CD8-positive, alpha-beta memory T cell (primary cell): ENCODE measurements at regions not wholly inside any gene's neighbourhood (a gene's known extent, or its start where the extent isn't known, plus 50 kb on each side); places are given as distances from the start of the nearest gene placed in this dataset.
A peak's percentile ranks its signal among the peaks of the same experiment; 100 is the strongest.

Experiments used
- CTCF ChIA-PET: fragments of 350-600 bp; sonication (Branson Sonifier 250); formaldehyde crosslinking; loops from one replicate; lab custom pipeline; 2021; ENCODE audit warnings: antibody characterized with exemption; lab: Charles Lee
- POLR2A ChIA-PET: fragments of 350-600 bp; sonication (Branson Sonifier 250); formaldehyde crosslinking; loops from one replicate; lab custom pipeline; 2021; ENCODE audit warnings: antibody characterized with exemption; lab: Charles Lee
- DNase-seq, 5 donors: peaks; one replicate each; pipeline versions ENCODE4 v3.0.0 to v3.0.0-alpha.2; 2020 to 2022; ENCODE audit warnings: mixed read lengths in 1 of 5
- H3K27ac ChIP-seq: one replicate; pipeline ENCODE4 v1.7.0; 2013; ENCODE audit warnings: low read depth, mild to moderate bottlenecking, low read length, moderate library complexity
- H3K27me3 ChIP-seq: 2 replicates; pipeline ENCODE4 v1.7.0; 2013; ENCODE audit warnings: low read length, mild to moderate bottlenecking; ENCODE audit not compliant: insufficient read depth, poor library complexity, severe bottlenecking
- H3K36me3 ChIP-seq: 2 replicates; pipeline ENCODE4 v1.7.0; 2013; ENCODE audit warnings: mild to moderate bottlenecking, low read length, moderate library complexity; ENCODE audit not compliant: insufficient read depth
- H3K4me1 ChIP-seq: 2 replicates; pipeline ENCODE4 v1.7.0; 2013; ENCODE audit warnings: mild to moderate bottlenecking, low read length, moderate library complexity; ENCODE audit not compliant: insufficient read depth
- H3K4me3 ChIP-seq: 2 replicates; pipeline ENCODE4 v1.7.0; 2013; ENCODE audit warnings: mild to moderate bottlenecking, low read length
- H3K9me3 ChIP-seq: 2 replicates; pipeline ENCODE4 v1.7.0; 2013; ENCODE audit warnings: mild to moderate bottlenecking, low read length
- H3K27ac Mint-ChIP-seq, 8 donors: one replicate each; pipeline ENCODE4 v1.8.0; 2020 to 2021; ENCODE audit warnings: mixed read lengths in 8 of 8, mild to moderate bottlenecking in 6 of 8, inconsistent platforms in 3 of 8, moderate library complexity in 3 of 8
- H3K27me3 Mint-ChIP-seq, 2 donors: one replicate each; pipeline ENCODE4 v1.8.0; 2020 to 2021; ENCODE audit warnings: mixed read lengths in 2 of 2, mild to moderate bottlenecking in 1 of 2, moderate library complexity in 1 of 2
- H3K36me3 Mint-ChIP-seq, 3 donors: one replicate each; pipeline ENCODE4 v1.8.0; 2020 to 2021; ENCODE audit warnings: mixed read lengths in 3 of 3, inconsistent platforms in 1 of 3, mild to moderate bottlenecking in 1 of 3
- H3K4me1 Mint-ChIP-seq, 3 donors: one replicate each; pipeline ENCODE4 v1.8.0; 2020 to 2021; ENCODE audit warnings: mixed read lengths in 3 of 3, inconsistent platforms in 1 of 3, mild to moderate bottlenecking in 1 of 3
- H3K4me3 Mint-ChIP-seq, 7 donors: one replicate each; pipeline ENCODE4 v1.8.0; 2020 to 2021; ENCODE audit warnings: mixed read lengths in 7 of 7, mild to moderate bottlenecking in 6 of 7, moderate library complexity in 4 of 7, inconsistent platforms in 2 of 7
- H3K9me3 Mint-ChIP-seq, 5 donors: one replicate each; pipeline ENCODE4 v1.8.0; 2020 to 2022; ENCODE audit warnings: mixed read lengths in 5 of 5, mild to moderate bottlenecking in 3 of 5, moderate library complexity in 2 of 5, inconsistent platforms in 1 of 5

DNA sequence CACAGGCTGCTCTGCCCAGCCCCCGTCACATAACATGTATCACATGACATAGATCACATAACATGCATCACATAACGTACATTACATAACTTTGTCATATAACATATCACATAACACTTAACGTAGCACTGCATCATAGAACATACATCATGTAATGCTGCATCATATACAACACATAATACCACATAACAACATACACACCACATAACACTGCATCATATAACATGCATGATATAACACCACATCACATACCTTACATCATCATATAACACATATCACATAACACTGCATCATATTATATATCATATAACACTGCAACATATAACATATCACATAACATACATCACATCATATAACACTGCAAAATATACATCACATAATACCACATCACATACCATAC lies 83.8 kb downstream of the AXIN2 start:
- no peak overlapping the region for H3K4me3 Mint-ChIP-seq
- Histone ChIP-seq H3K9me3 (no peaks in the 10 kb centered on the region), H3K36me3 (no peaks in the 10 kb centered on the region), H3K4me3 (no peak overlapping the region), H3K27ac (no peak overlapping the region), H3K4me1 (no peaks in the 10 kb centered on the region), H3K27me3 (no peaks in the 10 kb centered on the region)
- no peak overlapping the region for H3K27ac Mint-ChIP-seq
- H3K4me1 Mint-ChIP-seq, result no peaks in the 10 kb centered on the region
- ChIA-PET CTCF (no interaction called here), POLR2A (no interaction called here)
- peaks cover 0 to 2% (median 0%) of the 10 kb centered on the region in 5 donors for H3K9me3 Mint-ChIP-seq
- DNase-seq, result no peak
- peaks cover 11 to 24% of the 10 kb centered on the region in 2 donors for H3K27me3 Mint-ChIP-seq
- H3K36me3 Mint-ChIP-seq, result no peaks in the 10 kb centered on the region

DNA sequence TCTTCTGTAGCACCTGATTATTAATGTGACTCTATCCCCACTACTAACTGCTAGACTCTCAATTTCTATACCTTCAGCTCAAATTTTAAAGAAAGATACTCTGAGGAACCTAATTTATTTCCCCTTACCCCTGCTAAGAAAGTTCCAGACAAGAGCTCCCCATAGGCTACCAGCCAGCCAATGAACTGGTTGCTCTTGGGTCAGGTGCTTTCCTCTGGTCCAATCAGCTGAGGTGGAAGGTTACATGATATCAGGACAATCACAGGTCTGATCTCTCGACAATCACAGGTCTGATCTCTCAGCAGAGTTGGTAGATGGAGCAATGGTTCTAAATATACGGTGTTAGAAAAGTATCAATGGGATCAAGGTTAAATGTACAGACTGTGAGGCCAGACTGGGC lies 86.8 kb downstream of the AXIN2 start:
- Mint-ChIP-seq H3K4me1 (no peaks in the 10 kb centered on the region), H3K4me3 (no peak overlapping the region), H3K27ac (no peak overlapping the region), H3K36me3 (no peaks in the 10 kb centered on the region), H3K9me3 (peaks cover 0 to 2% (median 0%) of the 10 kb centered on the region in 5 donors), H3K27me3 (peaks cover 14 to 35% of the 10 kb centered on the region in 2 donors)
- POLR2A ChIA-PET, result no interaction called here
- no peaks in the 10 kb centered on the region for H3K4me1 ChIP-seq
- no peaks in the 10 kb centered on the region for H3K27me3 ChIP-seq
- no peaks in the 10 kb centered on the region for H3K9me3 ChIP-seq
- CTCF ChIA-PET, result no interaction called here
- no peaks in the 10 kb centered on the region for H3K36me3 ChIP-seq
- no peak overlapping the region for H3K27ac ChIP-seq
- no peak for DNase-seq
- no peak overlapping the region for H3K4me3 ChIP-seq

DNA sequence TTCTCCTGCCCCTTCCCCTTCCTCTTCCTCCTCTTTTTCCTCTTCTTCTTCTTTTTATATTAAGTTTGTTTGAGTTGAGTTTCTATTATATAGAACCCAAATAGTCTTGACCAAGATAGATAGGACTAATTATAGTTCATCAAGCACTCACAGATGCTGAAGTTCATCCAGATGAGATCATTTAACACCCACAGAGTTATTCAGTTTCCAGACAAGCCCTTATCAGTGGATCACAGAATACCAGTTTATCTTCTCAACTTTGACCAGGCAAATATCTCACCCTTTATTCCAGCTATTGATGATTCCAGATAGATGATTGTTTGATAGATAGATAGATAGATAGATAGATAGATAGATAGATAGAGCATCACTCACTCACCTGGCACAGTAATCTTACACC lies 87.5 kb downstream of the AXIN2 start:
- Histone ChIP-seq H3K27ac (no peak overlapping the region), H3K4me3 (no peak overlapping the region), H3K4me1 (no peaks in the 10 kb centered on the region), H3K36me3 (no peaks in the 10 kb centered on the region), H3K9me3 (no peaks in the 10 kb centered on the region), H3K27me3 (no peaks in the 10 kb centered on the region)
- H3K9me3 Mint-ChIP-seq, result peaks cover 0 to 2% (median 0%) of the 10 kb centered on the region in 5 donors
- ChIA-PET POLR2A (no interaction called here), CTCF (no interaction called here)
- H3K27ac Mint-ChIP-seq, result no peak overlapping the region
- H3K36me3 Mint-ChIP-seq, result no peaks in the 10 kb centered on the region
- H3K4me3 Mint-ChIP-seq, result no peak overlapping the region
- DNase-seq, result no peak
- no peaks in the 10 kb centered on the region for H3K4me1 Mint-ChIP-seq
- peaks cover 14 to 35% of the 10 kb centered on the region in 2 donors for H3K27me3 Mint-ChIP-seq

DNA sequence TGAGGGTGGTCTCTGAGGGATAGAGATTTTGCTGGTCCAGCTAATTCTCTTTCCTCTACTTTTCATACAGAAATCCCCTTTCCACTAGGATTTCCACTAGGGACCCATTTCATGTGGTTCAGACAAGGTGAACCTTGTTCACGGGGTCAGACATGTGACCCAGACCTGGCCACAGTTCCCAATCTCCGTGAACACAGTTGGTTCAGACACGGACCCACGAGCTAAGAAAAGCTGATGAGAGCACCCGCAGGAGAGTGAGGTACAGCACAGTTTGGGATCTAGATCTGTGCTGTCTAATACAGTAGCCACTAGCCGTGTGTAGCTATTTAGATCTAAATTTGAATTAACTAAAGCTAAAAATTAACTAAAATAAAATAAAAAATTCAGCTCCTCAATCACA lies 88.1 kb downstream of the AXIN2 start:
- H3K27ac Mint-ChIP-seq, result no peak overlapping the region
- H3K27ac ChIP-seq, result no peak overlapping the region
- no peak overlapping the region for H3K4me3 ChIP-seq
- no peak for DNase-seq
- peaks cover 0 to 2% (median 0%) of the 10 kb centered on the region in 5 donors for H3K9me3 Mint-ChIP-seq
- POLR2A ChIA-PET, result no interaction called here
- H3K36me3 ChIP-seq, result no peaks in the 10 kb centered on the region
- no peaks in the 10 kb centered on the region for H3K4me1 ChIP-seq
- no peak overlapping the region for H3K4me3 Mint-ChIP-seq
- no peaks in the 10 kb centered on the region for H3K4me1 Mint-ChIP-seq
- CTCF ChIA-PET, result no interaction called here
- no peaks in the 10 kb centered on the region for H3K27me3 ChIP-seq
- H3K9me3 ChIP-seq, result no peaks in the 10 kb centered on the region
- peaks cover 14 to 35% of the 10 kb centered on the region in 2 donors for H3K27me3 Mint-ChIP-seq
- H3K36me3 Mint-ChIP-seq, result no peaks in the 10 kb centered on the region

DNA sequence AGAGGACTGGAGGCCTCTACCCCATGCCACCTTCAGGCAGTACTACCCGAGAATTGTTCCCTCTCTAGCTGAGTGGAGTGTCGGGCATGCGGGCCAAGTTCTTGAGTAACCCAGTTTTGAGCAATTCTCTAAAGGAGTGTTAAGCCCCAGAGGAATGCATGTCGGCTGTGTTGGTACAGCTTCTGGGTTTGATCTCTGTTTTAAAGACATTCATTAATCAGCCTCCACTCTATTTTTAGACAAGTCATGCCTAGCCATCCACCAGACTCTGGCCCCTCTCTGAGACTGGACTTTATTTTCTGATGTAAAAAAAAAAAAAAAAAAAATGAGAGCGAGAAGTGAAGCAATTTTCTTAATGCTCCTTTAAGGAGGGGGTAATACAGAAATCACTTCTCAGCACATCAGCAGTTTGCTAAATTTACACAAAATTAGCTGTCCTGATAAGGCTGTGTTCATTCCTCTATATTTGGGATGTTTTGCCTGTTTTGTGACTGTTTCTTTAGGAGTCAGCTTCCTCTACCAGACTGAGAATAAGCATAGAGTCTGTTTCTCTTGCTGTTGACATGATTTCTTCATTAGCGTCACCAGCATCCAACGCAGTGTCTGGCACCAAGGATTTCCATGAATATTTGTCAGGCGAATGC lies 88.7 kb downstream of the AXIN2 start:
- Histone ChIP-seq H3K4me3 (no peak overlapping the region), H3K27ac (no peak overlapping the region), H3K36me3 (no peaks in the 10 kb centered on the region), H3K9me3 (no peaks in the 10 kb centered on the region), H3K27me3 (no peaks in the 10 kb centered on the region), H3K4me1 (no peaks in the 10 kb centered on the region)
- H3K27me3 Mint-ChIP-seq, result peaks cover 14 to 35% of the 10 kb centered on the region in 2 donors
- no peak for DNase-seq
- peaks cover 0 to 2% (median 0%) of the 10 kb centered on the region in 5 donors for H3K9me3 Mint-ChIP-seq
- ChIA-PET POLR2A (no interaction called here), CTCF (no interaction called here)
- H3K4me3 Mint-ChIP-seq, result no peak overlapping the region
- no peaks in the 10 kb centered on the region for H3K4me1 Mint-ChIP-seq
- no peaks in the 10 kb centered on the region for H3K36me3 Mint-ChIP-seq
- no peak overlapping the region for H3K27ac Mint-ChIP-seq

DNA sequence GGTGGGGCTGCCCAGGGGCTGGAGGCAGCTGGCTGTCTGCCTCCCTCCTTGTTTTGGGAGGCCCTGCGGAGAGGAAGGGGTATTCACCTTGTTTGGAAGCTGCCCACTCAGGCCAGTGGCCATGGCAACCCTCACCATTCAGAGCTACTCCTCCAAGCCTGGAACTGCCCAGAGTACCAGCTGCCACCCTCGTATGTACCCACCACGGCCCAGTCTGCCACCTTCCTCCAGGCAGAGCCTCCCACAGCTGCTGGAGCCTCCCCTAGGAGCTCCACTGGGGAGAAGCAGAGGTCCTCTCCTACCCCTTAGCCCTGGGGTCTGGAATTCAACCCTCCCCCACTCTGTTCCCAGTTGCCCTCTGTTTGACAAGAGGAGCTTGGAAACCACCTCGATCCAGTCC lies 90.7 kb downstream of the AXIN2 start:
- Mint-ChIP-seq H3K4me3 (no peak overlapping the region), H3K9me3 (peaks cover 0 to 2% (median 0%) of the 10 kb centered on the region in 5 donors), H3K27ac (no peak overlapping the region), H3K4me1 (peaks cover 0 to 3% (median 1%) of the 10 kb centered on the region in 3 donors), H3K27me3 (peaks cover 12 to 30% of the 10 kb centered on the region in 2 donors), H3K36me3 (no peaks in the 10 kb centered on the region)
- H3K27ac ChIP-seq, result no peak overlapping the region
- no peak overlapping the region for H3K4me3 ChIP-seq
- H3K36me3 ChIP-seq, result no peaks in the 10 kb centered on the region
- no peaks in the 10 kb centered on the region for H3K27me3 ChIP-seq
- ChIA-PET POLR2A (no interaction called here), CTCF (no interaction called here)
- H3K9me3 ChIP-seq, result no peaks in the 10 kb centered on the region
- no peaks in the 10 kb centered on the region for H3K4me1 ChIP-seq
- no peak for DNase-seq

DNA sequence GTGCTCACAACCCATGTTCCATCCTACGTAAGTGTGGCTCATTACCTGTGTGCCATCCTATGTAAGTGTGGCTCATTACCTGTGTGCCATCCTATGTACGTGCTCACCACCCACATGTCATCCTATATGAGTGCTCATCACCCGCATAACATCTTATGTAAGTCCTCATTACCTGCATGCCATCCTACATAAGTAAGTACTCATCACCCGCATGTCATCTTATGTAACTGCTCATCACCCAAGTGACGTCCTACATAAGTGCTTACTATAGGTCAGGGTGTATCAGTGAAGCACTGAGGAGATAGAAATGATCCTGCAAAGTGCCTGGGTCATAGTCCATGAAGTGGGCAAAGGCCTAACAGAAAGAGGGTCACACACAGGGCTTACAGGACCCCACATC lies 93.1 kb downstream of the AXIN2 start:
- ChIA-PET CTCF (no interaction called here), POLR2A (no interaction called here)
- H3K9me3 Mint-ChIP-seq, result no peaks in the 10 kb centered on the region
- Histone ChIP-seq H3K9me3 (no peaks in the 10 kb centered on the region), H3K4me1 (no peaks in the 10 kb centered on the region), H3K27me3 (no peaks in the 10 kb centered on the region), H3K4me3 (no peak overlapping the region), H3K36me3 (no peaks in the 10 kb centered on the region), H3K27ac (no peak overlapping the region)
- peak overlapping the region in 1 of 8 donors; percentile 38 for H3K27ac Mint-ChIP-seq
- no peak for DNase-seq
- H3K36me3 Mint-ChIP-seq, result no peaks in the 10 kb centered on the region
- H3K4me1 Mint-ChIP-seq, result peaks cover 0 to 3% (median 1%) of the 10 kb centered on the region in 3 donors
- H3K4me3 Mint-ChIP-seq, result no peak overlapping the region
- peaks cover 2 to 21% of the 10 kb centered on the region in 2 donors for H3K27me3 Mint-ChIP-seq

DNA sequence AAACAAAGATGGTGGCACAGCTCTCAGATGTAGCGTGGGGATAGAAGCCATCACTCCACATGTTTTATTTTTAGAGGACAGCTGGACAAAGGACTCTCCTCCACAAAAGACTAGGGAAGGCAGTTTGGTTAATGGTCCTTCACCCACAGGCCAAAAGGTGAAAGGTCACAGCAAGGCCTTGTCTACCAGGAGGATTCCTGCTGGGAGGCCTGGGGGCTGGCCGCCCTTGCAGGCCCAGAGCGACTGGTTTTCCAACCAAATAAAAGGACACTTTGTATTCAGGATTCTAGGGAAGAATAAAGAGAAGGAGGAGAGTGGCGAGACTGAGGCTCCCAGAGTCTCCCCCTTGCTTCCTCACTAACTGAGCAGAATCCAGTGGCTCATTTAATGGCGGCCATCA lies 94.3 kb downstream of the AXIN2 start:
- peaks cover 2 to 13% of the 10 kb centered on the region in 2 donors for H3K27me3 Mint-ChIP-seq
- no peak for DNase-seq
- Histone ChIP-seq H3K27me3 (no peaks in the 10 kb centered on the region), H3K9me3 (no peaks in the 10 kb centered on the region), H3K4me3 (no peak overlapping the region), H3K36me3 (no peaks in the 10 kb centered on the region), H3K4me1 (no peaks in the 10 kb centered on the region), H3K27ac (no peak overlapping the region)
- ChIA-PET POLR2A (no interaction called here), CTCF (no interaction called here)
- H3K9me3 Mint-ChIP-seq, result no peaks in the 10 kb centered on the region
- H3K4me3 Mint-ChIP-seq, result no peak overlapping the region
- H3K4me1 Mint-ChIP-seq, result peaks cover 0 to 3% (median 1%) of the 10 kb centered on the region in 3 donors
- no peak overlapping the region for H3K27ac Mint-ChIP-seq
- no peaks in the 10 kb centered on the region for H3K36me3 Mint-ChIP-seq
